SU-DHL-6 (cell line): ENCODE measurements at regions not wholly inside any gene's neighbourhood (a gene's known extent, or its start where the extent isn't known, plus 50 kb on each side); places are given as distances from the start of the nearest gene placed in this dataset.

Source experiments
- CTCF ChIP-seq: fragments of 200-600 bp; sonication (generic); IDR thresholded peaks from one replicate; pipeline ENCODE4 v1.5.1; 2017; ENCODE audit warnings: antibody characterized with exemption, mild to moderate bottlenecking, low read length, moderate library complexity; ENCODE audit not compliant: insufficient read depth, poor library complexity, severe bottlenecking
- EZH2phosphoT487 ChIP-seq: fragments of 200-600 bp; sonication (generic), shearing (Covaris generic); conservative IDR thresholded peaks from 2 replicates; pipeline ENCODE4 v1.6.1; 2018; ENCODE audit warnings: mild to moderate bottlenecking, antibody characterized with exemption, low read length, moderate library complexity, mixed read lengths

DNA sequence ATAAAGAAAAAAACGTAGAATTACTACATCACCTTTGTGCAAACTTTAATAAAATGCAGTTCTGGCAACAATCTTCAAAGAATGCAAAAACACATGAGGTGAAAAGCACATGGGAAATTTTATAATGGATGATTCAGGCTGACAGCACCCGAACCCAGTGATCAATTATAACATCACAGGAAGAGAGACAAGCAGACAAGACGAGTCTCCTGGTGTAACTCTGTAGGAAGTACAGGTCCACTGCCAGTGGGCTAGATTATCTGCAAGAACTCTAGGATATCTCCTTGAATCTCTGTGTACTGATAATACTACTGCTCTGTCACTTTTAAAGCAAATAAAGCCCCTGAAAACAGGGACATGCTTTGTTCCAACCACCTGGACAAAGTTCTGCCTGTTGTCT, 58.9 kb upstream of the NXF3 start:
- TF ChIP-seq CTCF (no peak), EZH2phosphoT487 (no peak)
